Panc1 (cell line): ENCODE measurements at regions not wholly inside any gene's neighbourhood (a gene's known extent, or its start where the extent isn't known, plus 50 kb on each side); places are given as distances from the start of the nearest gene placed in this dataset.

Experiments
- ATAC-seq: fragments of 200-7000 bp; cut with Tn5 transposase; 2 replicates; pipeline ENCODE4 v1.9.1; 2020; ENCODE audit warnings: mild to moderate bottlenecking, moderate library complexity
- BruUV-seq: library from RNA; stranded (reverse); fragments of 400-500 nt; replicated peaks from 2 replicates; lab custom pipeline; 2021; lab: Mats Ljungman, UMichigan
- CTCF ChIA-PET: fragments of 300-600 bp; sonication (Branson Sonifier 250); formaldehyde crosslinking; loops from one replicate; lab custom pipeline; 2022; ENCODE audit warnings: antibody characterized with exemption; lab: Charles Lee
- POLR2A ChIA-PET: fragments of 300-600 bp; sonication (Branson Sonifier 250); formaldehyde crosslinking; loops from one replicate; lab custom pipeline; 2022; ENCODE audit warnings: antibody characterized with exemption; lab: Charles Lee
- DNase-seq: peaks from one replicate; pipeline ENCODE4 v3.0.0-alpha.2; 2010; ENCODE audit warnings: low read depth, low spot score
- H3K27ac ChIP-seq: 2 replicates; pipeline ENCODE4 v1.5.1; 2011; ENCODE audit warnings: mild to moderate bottlenecking, low read length, inconsistent platforms
- H3K27me3 ChIP-seq: fragments of 200-500 bp; sonication (Bioruptor generic); 2 replicates; pipeline ENCODE4 v1.6.0; 2014; ENCODE audit warnings: low read length, inconsistent platforms; ENCODE audit not compliant: control insufficient read depth, insufficient read depth
- H3K36me3 ChIP-seq: fragments of 200-500 bp; sonication (Bioruptor generic); 2 replicates; pipeline ENCODE4 v1.5.1; 2014; ENCODE audit warnings: inconsistent platforms, mild to moderate bottlenecking, low read length, moderate library complexity; ENCODE audit not compliant: control insufficient read depth, insufficient read depth
- H3K4me1 ChIP-seq: 2 replicates; pipeline ENCODE4 v1.5.1; 2011; ENCODE audit warnings: inconsistent platforms, mild to moderate bottlenecking, low read length, moderate library complexity; ENCODE audit not compliant: control insufficient read depth, insufficient read depth
- H3K4me3 ChIP-seq, 2 experiments: 2 replicates each; pipeline ENCODE4 v1.5.1; 2011 to 2012; ENCODE audit warnings: low read depth in 2 of 2, low read length in 2 of 2, mild to moderate bottlenecking in 2 of 2, inconsistent platforms in 1 of 2, moderate library complexity in 1 of 2
- H3K9me3 ChIP-seq: fragments of 200-500 bp; sonication (Bioruptor generic); 2 replicates; pipeline ENCODE4 v1.5.1; 2014; ENCODE audit warnings: low read depth, mild to moderate bottlenecking, inconsistent platforms, low read length, moderate library complexity; ENCODE audit not compliant: control insufficient read depth, insufficient read depth
- POLR2AphosphoS5 ChIP-seq: IDR thresholded peaks from 2 replicates; pipeline ENCODE4 v1.6.1; 2012; ENCODE audit warnings: mild to moderate bottlenecking, low read depth, low read length, moderate library complexity
- SIN3A ChIP-seq: IDR thresholded peaks from 2 replicates; pipeline ENCODE4 v1.6.1; 2012; ENCODE audit warnings: low read depth, mild to moderate bottlenecking, low read length, moderate library complexity, borderline replicate concordance; ENCODE audit not compliant: insufficient read depth
- TCF7L2 ChIP-seq: IDR thresholded peaks from 2 replicates; pipeline ENCODE4 v1.6.1; 2011; ENCODE audit warnings: mild to moderate bottlenecking, low read depth, low read length, inconsistent platforms
- in situ Hi-C: cut with HindIII; loops from 2 replicates; pipeline ENCODE4 v1.10.0; 2016; ENCODE audit warnings: low sequenced_read_pairs, low pct_unique_long_range_greater_than_20kb
- intact Hi-C: fragments of 100-400 bp; cut with micrococcal nuclease; formaldehyde crosslinking; loops from one replicate; pipeline ENCODE4 v1.10.0; 2022; ENCODE audit not compliant: unreplicated experiment
- TF ChIP-seq, protein P1 (sequence below), 2 experiments: IDR thresholded peaks; 2 replicates each; pipeline ENCODE4 v1.6.1; 2011 to 2012; ENCODE audit warnings: low read depth in 2 of 2, control low read depth in 1 of 2, low read length in 1 of 2, mild to moderate bottlenecking in 1 of 2, moderate library complexity in 1 of 2; ENCODE audit not compliant: insufficient read depth in 1 of 2
- TF ChIP-seq, protein P2 (sequence below): fragments of 450-650 bp; IDR thresholded peaks from 2 replicates; pipeline ENCODE4 v1.5.1; 2017; ENCODE audit warnings: mild to moderate bottlenecking

DNA sequence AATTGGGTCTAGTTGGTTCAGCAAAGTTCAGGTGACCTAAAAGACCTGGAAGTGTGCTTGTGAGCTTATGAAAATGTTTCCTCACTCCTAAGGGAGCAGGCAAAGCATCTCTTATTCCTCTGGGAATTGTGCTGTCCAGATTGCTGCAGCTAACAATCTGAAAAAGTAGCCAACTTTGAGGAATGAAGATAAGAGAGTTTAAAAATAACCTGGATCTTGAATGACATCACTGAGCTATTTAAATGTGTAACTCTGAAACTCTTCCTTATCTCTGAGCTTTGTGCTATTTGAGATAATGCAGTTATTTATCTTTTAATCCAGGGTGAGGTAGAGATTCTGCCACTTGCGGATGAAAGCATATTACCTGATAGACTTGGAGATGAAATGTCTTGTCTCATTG, 384.8 kb downstream of the PPP4R3C start:
- BruUV-seq = no TSS peak
- in situ Hi-C loops (no loop called here), intact Hi-C loops (no loop called here)
- no peak overlapping the region for H3K27ac ChIP-seq
- ATAC-seq (no peak), DNase-seq (no peak)
- no peaks in the 10 kb centered on the region for H3K9me3 ChIP-seq
- no peak overlapping the region for H3K4me3 ChIP-seq
- H3K36me3 ChIP-seq = no peaks in the 10 kb centered on the region
- CTCF ChIA-PET = no interaction called here
- H3K27me3 ChIP-seq = no peaks in the 10 kb centered on the region
- TF ChIP-seq, protein P1, sequence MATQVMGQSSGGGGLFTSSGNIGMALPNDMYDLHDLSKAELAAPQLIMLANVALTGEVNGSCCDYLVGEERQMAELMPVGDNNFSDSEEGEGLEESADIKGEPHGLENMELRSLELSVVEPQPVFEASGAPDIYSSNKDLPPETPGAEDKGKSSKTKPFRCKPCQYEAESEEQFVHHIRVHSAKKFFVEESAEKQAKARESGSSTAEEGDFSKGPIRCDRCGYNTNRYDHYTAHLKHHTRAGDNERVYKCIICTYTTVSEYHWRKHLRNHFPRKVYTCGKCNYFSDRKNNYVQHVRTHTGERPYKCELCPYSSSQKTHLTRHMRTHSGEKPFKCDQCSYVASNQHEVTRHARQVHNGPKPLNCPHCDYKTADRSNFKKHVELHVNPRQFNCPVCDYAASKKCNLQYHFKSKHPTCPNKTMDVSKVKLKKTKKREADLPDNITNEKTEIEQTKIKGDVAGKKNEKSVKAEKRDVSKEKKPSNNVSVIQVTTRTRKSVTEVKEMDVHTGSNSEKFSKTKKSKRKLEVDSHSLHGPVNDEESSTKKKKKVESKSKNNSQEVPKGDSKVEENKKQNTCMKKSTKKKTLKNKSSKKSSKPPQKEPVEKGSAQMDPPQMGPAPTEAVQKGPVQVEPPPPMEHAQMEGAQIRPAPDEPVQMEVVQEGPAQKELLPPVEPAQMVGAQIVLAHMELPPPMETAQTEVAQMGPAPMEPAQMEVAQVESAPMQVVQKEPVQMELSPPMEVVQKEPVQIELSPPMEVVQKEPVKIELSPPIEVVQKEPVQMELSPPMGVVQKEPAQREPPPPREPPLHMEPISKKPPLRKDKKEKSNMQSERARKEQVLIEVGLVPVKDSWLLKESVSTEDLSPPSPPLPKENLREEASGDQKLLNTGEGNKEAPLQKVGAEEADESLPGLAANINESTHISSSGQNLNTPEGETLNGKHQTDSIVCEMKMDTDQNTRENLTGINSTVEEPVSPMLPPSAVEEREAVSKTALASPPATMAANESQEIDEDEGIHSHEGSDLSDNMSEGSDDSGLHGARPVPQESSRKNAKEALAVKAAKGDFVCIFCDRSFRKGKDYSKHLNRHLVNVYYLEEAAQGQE (IDR thresholded peaks at IDR 0.05; ENCODE audit: insufficient read depth in 1 of 2, low read depth in 2 of 2, low read length in 1 of 2) = no peak
- no peak for TF ChIP-seq POLR2AphosphoS5
- TF ChIP-seq SIN3A = no peak
- TF ChIP-seq, protein P2, sequence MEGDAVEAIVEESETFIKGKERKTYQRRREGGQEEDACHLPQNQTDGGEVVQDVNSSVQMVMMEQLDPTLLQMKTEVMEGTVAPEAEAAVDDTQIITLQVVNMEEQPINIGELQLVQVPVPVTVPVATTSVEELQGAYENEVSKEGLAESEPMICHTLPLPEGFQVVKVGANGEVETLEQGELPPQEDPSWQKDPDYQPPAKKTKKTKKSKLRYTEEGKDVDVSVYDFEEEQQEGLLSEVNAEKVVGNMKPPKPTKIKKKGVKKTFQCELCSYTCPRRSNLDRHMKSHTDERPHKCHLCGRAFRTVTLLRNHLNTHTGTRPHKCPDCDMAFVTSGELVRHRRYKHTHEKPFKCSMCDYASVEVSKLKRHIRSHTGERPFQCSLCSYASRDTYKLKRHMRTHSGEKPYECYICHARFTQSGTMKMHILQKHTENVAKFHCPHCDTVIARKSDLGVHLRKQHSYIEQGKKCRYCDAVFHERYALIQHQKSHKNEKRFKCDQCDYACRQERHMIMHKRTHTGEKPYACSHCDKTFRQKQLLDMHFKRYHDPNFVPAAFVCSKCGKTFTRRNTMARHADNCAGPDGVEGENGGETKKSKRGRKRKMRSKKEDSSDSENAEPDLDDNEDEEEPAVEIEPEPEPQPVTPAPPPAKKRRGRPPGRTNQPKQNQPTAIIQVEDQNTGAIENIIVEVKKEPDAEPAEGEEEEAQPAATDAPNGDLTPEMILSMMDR = no peak
- no peak for TF ChIP-seq TCF7L2
- POLR2A ChIA-PET = no interaction called here
- H3K4me1 ChIP-seq = no peaks in the 10 kb centered on the region

DNA sequence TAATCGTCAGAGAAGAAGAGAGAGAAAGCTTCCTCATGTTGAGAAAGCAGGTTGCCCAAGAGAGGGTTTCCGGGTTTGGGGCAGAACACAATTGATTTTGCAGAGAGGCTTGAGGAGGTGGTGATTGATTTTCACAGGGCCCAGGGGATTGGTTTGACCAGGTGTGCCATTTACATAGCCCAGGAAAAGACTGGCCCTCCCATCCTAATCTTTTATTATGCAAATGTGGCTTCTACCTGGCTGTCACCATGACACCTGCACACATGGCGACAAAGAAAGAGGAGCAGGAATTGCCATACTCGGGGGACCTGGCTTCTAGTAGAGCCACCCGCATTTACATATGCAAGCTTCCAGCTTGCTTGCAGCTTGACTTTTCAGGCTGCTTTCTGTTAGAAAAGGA, 405.3 kb downstream of the PPP4R3C start:
- ATAC-seq (no peak), DNase-seq (no peak)
- TF ChIP-seq POLR2AphosphoS5 (no peak), SIN3A (no peak), TCF7L2 (no peak)
- TF ChIP-seq, protein P1 (IDR thresholded peaks at IDR 0.05; ENCODE audit: insufficient read depth in 1 of 2, low read depth in 2 of 2, low read length in 1 of 2) = no peak
- TF ChIP-seq, protein P2 = no peak
- Histone ChIP-seq H3K9me3 (no peaks in the 10 kb centered on the region), H3K27ac (no peak overlapping the region), H3K36me3 (no peaks in the 10 kb centered on the region), H3K4me1 (no peaks in the 10 kb centered on the region), H3K4me3 (no peak overlapping the region), H3K27me3 (no peaks in the 10 kb centered on the region)
- intact Hi-C loops = no loop called here
- in situ Hi-C loops = no loop called here
- no TSS peak for BruUV-seq
- ChIA-PET CTCF (no interaction called here), POLR2A (no interaction called here)
